SU-DHL-6 (cell line): ENCODE measurements at regions not wholly inside any gene's neighbourhood (a gene's known extent, or its start where the extent isn't known, plus 50 kb on each side); places are given as distances from the start of the nearest gene placed in this dataset.

ENCODE experiments used
- CTCF ChIP-seq: fragments of 200-600 bp; sonication (generic); IDR thresholded peaks from one replicate; pipeline ENCODE4 v1.5.1; 2017; ENCODE audit warnings: antibody characterized with exemption, mild to moderate bottlenecking, low read length, moderate library complexity; ENCODE audit not compliant: insufficient read depth, poor library complexity, severe bottlenecking
- EZH2phosphoT487 ChIP-seq: fragments of 200-600 bp; sonication (generic), shearing (Covaris generic); conservative IDR thresholded peaks from 2 replicates; pipeline ENCODE4 v1.6.1; 2018; ENCODE audit warnings: mild to moderate bottlenecking, antibody characterized with exemption, low read length, moderate library complexity, mixed read lengths

- TF ChIP-seq CTCF (no peak), EZH2phosphoT487 (no peak)
Measured at GRCh38 chr5:4575608-4576007, 564.5 kb upstream of the ADAMTS16 start.
